HL-60 (cell line): ENCODE measurements at regions not wholly inside any gene's neighbourhood (a gene's known extent, or its start where the extent isn't known, plus 50 kb on each side); places are given as distances from the start of the nearest gene placed in this dataset.

Source experiments
- DNase-seq, 2 experiments: peaks; one replicate each; pipeline ENCODE4 v3.0.0-alpha.2; 2010 to 2020; ENCODE audit warnings: low read depth in 1 of 2, low spot score in 1 of 2
- H3K27ac ChIP-seq: fragments of 250-450 bp; sonication (Bioruptor Pico); replicated peaks from 2 replicates; pipeline ENCODE4 v1.5.1; 2020; ENCODE audit warnings: mild to moderate bottlenecking, moderate library complexity
- H3K27me3 ChIP-seq: fragments of 250-450 bp; sonication (Bioruptor Pico); 2 replicates; pipeline ENCODE4 v1.5.1; 2021; ENCODE audit warnings: mild to moderate bottlenecking, moderate library complexity; ENCODE audit not compliant: insufficient read depth, poor library complexity, severe bottlenecking
- H3K4me3 ChIP-seq: replicated peaks from 2 replicates; pipeline ENCODE4 v1.5.1; 2011; ENCODE audit warnings: mild to moderate bottlenecking, control low read depth, low read length; ENCODE audit not compliant: insufficient read depth
- CTCF ChIP-seq: IDR thresholded peaks from one replicate; pipeline ENCODE4 v1.5.1; 2011; ENCODE audit warnings: low read length, control low read depth, inconsistent platforms; ENCODE audit not compliant: insufficient read depth
- GABPA ChIP-seq: IDR thresholded peaks from 2 replicates; pipeline ENCODE4 v1.6.1; 2012; ENCODE audit warnings: low read depth
- POLR2AphosphoS5 ChIP-seq: IDR thresholded peaks from 2 replicates; pipeline ENCODE4 v1.6.1; 2012; ENCODE audit warnings: low read depth
- REST ChIP-seq: IDR thresholded peaks from 2 replicates; pipeline ENCODE4 v1.6.1; 2012; ENCODE audit warnings: low read depth; ENCODE audit not compliant: insufficient replicate concordance
- SPI1 ChIP-seq: IDR thresholded peaks from 2 replicates; pipeline ENCODE4 v1.6.1; 2012; ENCODE audit warnings: low read depth, mild to moderate bottlenecking, borderline replicate concordance

GRCh38 chr6:47134476-47135189, 92.5 kb upstream of the ADGRF1 start:
- Histone ChIP-seq H3K27ac (peak overlapping the region; percentile 1; the same call in 1 of the 2 replicates), H3K4me3 (no peak overlapping the region), H3K27me3 (no peaks in the 10 kb centered on the region)
- peak; percentile 6 to 31 for DNase-seq
- TF ChIP-seq SPI1 (peak; percentile 97), REST (no peak)

GRCh38 chr6:47133230-47134000, 91.3 kb upstream of the ADGRF1 start:
- Histone ChIP-seq H3K4me3 (no peak overlapping the region), H3K27me3 (no peaks in the 10 kb centered on the region), H3K27ac (no peak overlapping the region)
- TF ChIP-seq GABPA (no peak), POLR2AphosphoS5 (no peak), REST (no peak), SPI1 (no peak), CTCF (no peak)
- no peak for DNase-seq

GRCh38 chr6:47132724-47133123, 90.6 kb upstream of the ADGRF1 start:
- no peak overlapping the region for H3K27ac ChIP-seq
- no peak for DNase-seq
- no peak overlapping the region for H3K4me3 ChIP-seq
- TF ChIP-seq GABPA (no peak), REST (no peak), SPI1 (no peak), CTCF (no peak), POLR2AphosphoS5 (no peak)
- H3K27me3 ChIP-seq, result no peaks in the 10 kb centered on the region
